Heart left ventricle (tissue), 16 donors: ENCODE measurements at regions not wholly inside any gene's neighbourhood (a gene's known extent, or its start where the extent isn't known, plus 50 kb on each side); places are given as distances from the start of the nearest gene placed in this dataset.
A peak's percentile ranks its signal among the peaks of the same experiment; 100 is the strongest.

Experiments
- ATAC-seq, 4 donors: fragments of 200-7000 bp; cut with Tn5 transposase; one replicate each; pipeline ENCODE4 v1.9.1; 2020 to 2022; ENCODE audit warnings: moderate library complexity in 4 of 4, mild to moderate bottlenecking in 3 of 4, moderate number of reproducible peaks in 1 of 4
- DNase-seq, 5 donors: peaks; one replicate each; pipeline ENCODE4 v3.0.0-alpha.2; 2020
- H3K27ac ChIP-seq, 12 donors: fragments of 200-600 bp; sonication (generic) in 4 of 12; one replicate each; pipeline versions ENCODE4 v1.5.0 to v1.8.0; 2016 to 2022; ENCODE audit warnings: mild to moderate bottlenecking in 2 of 12
- H3K27me3 ChIP-seq, 9 donors: fragments of 200-600 bp; sonication (generic) in 2 of 9; one replicate each; pipeline versions ENCODE4 v1.5.1 to v1.8.0; 2016 to 2022; ENCODE audit warnings: mild to moderate bottlenecking in 3 of 9
- H3K36me3 ChIP-seq, 9 donors: fragments of 200-600 bp; sonication (generic) in 2 of 9; one replicate each; pipeline versions ENCODE4 v1.5.0 to v1.8.0; 2018 to 2022; ENCODE audit warnings: mild to moderate bottlenecking in 2 of 9
- H3K4me1 ChIP-seq, 12 donors: fragments of 200-600 bp; sonication (generic) in 4 of 12; one replicate each; pipeline versions ENCODE4 v1.5.0 to v1.8.0; 2016 to 2022; ENCODE audit warnings: mild to moderate bottlenecking in 3 of 12
- H3K4me3 ChIP-seq, 12 donors: fragments of 200-600 bp; sonication (generic) in 4 of 12; one replicate each; pipeline versions ENCODE4 v1.5.0 to v1.8.0; 2017 to 2022; ENCODE audit warnings: mild to moderate bottlenecking in 9 of 12, moderate library complexity in 4 of 12
- H3K9me3 ChIP-seq, 12 donors: fragments of 200-600 bp; sonication (generic) in 4 of 12; one replicate each; pipeline versions ENCODE4 v1.5.0 to v1.8.0; 2016 to 2022; ENCODE audit warnings: mild to moderate bottlenecking in 1 of 12
- POLR2A ChIP-seq, 2 donors: fragments of 450-650 bp; IDR thresholded peaks; one replicate each; pipeline ENCODE4 v1.6.1; 2017; ENCODE audit warnings: antibody characterized with exemption in 2 of 2, mild to moderate bottlenecking in 2 of 2, moderate library complexity in 2 of 2
- WGBS, 4 donors: extraction: QIAGEN DNeasy Blood & Tissue Kit in 2 of 4; methylation state at CpG; one replicate each; pipeline versions ENCODE4 v1.1.5 to v1.1.7; 2013 to 2018; 5-methylcytosine and 5-hydroxymethylcytosine counted together
- intact Hi-C, 10 donors: fragments of 100-400 bp; cut with DNase I; formaldehyde crosslinking; loops; one replicate each; pipeline versions ENCODE4 v1.11.1 to v1.14.2; 2022
- TF ChIP-seq, protein P1 (sequence below), 12 donors: fragments of 200-600 bp; sonication (generic) in 4 of 12; IDR thresholded peaks; one replicate each; pipeline versions ENCODE4 v1.5.0 to v1.8.0; 2018 to 2022; ENCODE audit warnings: antibody characterized with exemption in 12 of 12, mild to moderate bottlenecking in 5 of 12
- donor health status: ischemic (EF 13 %, LVEDD 7.1; RV severe dilation, severe dysfunction).
- donor health status: healthy with polysubstance abuse.
- donor health status: DM: no; HTN: yes; CAD: no.
- donor health status: DM: no; HTN: no; CAD: no.
- donor health status: ischemic (EF 25% LVEDD 6.9; RV normal size, moderate dysfunction).
- donor health status: ischemic (EF 25% LVEDD 5.7; RV mildly dilated, moderate dysfunction).
- donor health status: healthy.
- donor health status: DM: yes; HTN: yes; CAD: no.
- donor health status: ischemic (EF 35%, LVEDD 5.7; RV mildly dilated, moderate dysfunction).
- donor health status: nonischemic (EF 11% LVEDD 7.7; RV severe dilation, severe dysfunction).
- donor health status: DM: yes; HTN: yes; CAD: no.
- donor health status: PGD.
- donor health status: ischemic (EF 29% LVEDD 5.4; RV normal size, mild dysfunction).
- donor health status: nonischemic (EF 23%, LVEDD 6.1; RV moderate dilation, normal function).

DNA sequence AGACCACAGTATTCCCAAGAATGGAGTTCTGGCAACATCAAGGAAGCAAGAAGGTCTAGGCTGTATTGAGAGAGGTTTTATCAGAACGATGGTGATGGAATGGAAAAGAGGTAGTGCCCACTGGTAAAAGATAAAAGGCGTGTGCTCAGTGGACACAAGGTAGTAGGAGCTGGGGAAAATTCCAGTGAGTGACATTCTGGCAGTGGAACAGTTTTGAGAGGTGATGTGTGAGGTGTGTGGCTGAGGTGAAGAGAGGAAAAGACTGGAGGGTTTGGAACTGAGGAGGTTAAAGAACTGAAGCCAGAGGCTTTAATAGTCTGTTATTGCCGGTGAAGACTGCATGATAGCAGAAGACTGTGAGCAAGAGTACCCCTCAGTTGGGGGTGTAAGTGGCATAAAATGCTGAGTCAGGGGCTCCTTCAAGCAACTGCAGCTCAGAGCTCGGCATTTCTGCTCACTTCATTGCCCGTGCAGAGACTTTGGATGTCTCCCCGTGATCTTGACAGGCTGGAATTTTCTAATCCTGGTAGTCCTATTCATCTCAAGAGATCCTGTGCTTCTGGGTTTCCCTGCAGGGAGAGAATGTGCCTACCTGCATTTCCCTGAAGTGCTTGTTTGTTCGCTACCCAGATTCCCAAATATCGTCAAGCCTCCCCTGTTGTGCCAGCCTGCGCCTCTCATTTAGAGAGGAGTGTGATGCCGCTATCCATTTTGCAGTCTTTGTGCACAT is 191.0 kb downstream of the SATB1 start:
- H3K36me3 ChIP-seq: no peaks in the 10 kb centered on the region
- intact Hi-C loops: no loop called here
- no peaks in the 10 kb centered on the region for H3K27me3 ChIP-seq
- H3K4me3 ChIP-seq: peak overlapping the region in 6 of 12 donors; percentile 19 to 29 (median 25)
- peaks cover 0 to 13% (median 2%) of the 10 kb centered on the region in 12 donors for H3K4me1 ChIP-seq
- no peak for TF ChIP-seq POLR2A (IDR thresholded peaks at IDR 0.05)
- TF ChIP-seq, protein P1, sequence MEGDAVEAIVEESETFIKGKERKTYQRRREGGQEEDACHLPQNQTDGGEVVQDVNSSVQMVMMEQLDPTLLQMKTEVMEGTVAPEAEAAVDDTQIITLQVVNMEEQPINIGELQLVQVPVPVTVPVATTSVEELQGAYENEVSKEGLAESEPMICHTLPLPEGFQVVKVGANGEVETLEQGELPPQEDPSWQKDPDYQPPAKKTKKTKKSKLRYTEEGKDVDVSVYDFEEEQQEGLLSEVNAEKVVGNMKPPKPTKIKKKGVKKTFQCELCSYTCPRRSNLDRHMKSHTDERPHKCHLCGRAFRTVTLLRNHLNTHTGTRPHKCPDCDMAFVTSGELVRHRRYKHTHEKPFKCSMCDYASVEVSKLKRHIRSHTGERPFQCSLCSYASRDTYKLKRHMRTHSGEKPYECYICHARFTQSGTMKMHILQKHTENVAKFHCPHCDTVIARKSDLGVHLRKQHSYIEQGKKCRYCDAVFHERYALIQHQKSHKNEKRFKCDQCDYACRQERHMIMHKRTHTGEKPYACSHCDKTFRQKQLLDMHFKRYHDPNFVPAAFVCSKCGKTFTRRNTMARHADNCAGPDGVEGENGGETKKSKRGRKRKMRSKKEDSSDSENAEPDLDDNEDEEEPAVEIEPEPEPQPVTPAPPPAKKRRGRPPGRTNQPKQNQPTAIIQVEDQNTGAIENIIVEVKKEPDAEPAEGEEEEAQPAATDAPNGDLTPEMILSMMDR (IDR thresholded peaks at IDR 0.05): no peak
- 25 to 29% (median 28%) methylated on average over 10 of the region's 10 CpGs for WGBS, 4 donors
- peak overlapping the region in 9 of 12 donors; percentile 3 to 74 (median 43) for H3K27ac ChIP-seq
- ATAC-seq (peak in 3 of 4 donors; percentile 18 to 69 (median 48)), DNase-seq (no peak)
- no peaks in the 10 kb centered on the region for H3K9me3 ChIP-seq

DNA sequence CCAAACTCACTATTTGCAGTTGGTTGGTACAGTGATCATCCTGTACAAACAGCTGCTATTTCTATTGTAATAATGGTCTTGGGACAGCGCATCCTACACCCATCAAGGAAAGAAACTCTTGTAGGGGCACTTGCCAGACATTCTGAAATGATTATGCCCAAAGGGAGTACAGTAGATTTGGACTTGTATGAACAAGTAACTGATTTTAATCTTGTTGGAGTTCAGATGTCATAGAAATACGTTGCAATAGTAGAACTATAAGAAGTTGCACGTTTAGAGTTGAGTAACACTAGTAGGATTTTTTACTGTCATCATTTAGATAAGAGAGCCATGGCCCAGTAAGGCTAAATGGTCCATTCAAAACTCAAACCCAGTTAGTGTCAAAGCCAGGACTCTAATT is 192.8 kb downstream of the SATB1 start:
- Histone ChIP-seq H3K36me3 (no peaks in the 10 kb centered on the region), H3K9me3 (no peaks in the 10 kb centered on the region), H3K4me1 (peaks cover 0 to 13% (median 2%) of the 10 kb centered on the region in 12 donors), H3K27ac (no peak overlapping the region), H3K27me3 (no peaks in the 10 kb centered on the region), H3K4me3 (no peak overlapping the region)
- 52 to 68% (median 57%) methylated on average over 3 of the region's 3 CpGs for WGBS, 4 donors
- TF ChIP-seq POLR2A (IDR thresholded peaks at IDR 0.05): no peak
- TF ChIP-seq, protein P1 (IDR thresholded peaks at IDR 0.05): no peak
- no peak for ATAC-seq
- DNase-seq: no peak
- intact Hi-C loops: no loop called here

DNA sequence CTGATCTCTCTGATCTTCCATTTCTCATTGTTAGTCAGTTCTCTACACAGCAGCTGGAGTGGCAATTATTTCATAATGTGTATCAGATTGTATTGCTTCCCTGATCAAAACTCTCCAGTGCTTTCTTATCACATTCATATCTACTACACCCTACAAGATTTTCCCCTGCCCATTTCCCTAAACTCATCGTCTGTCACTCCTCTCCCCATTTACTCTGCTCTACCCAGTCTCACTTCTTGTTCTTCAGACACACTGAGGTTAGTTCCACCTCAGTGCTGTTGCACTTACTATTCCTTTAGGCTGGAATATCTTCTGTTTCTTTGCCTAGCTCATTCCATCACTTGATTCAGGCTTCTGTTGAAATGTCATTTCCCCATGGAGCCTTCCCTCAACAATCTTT is 197.1 kb downstream of the SATB1 start:
- H3K4me3 ChIP-seq: no peak overlapping the region
- intact Hi-C loops: no loop called here
- ATAC-seq (no peak), DNase-seq (no peak)
- 60 to 71% (median 67%) methylated on average over 1 of the region's 1 CpG for WGBS, 4 donors
- no peaks in the 10 kb centered on the region for H3K27me3 ChIP-seq
- H3K4me1 ChIP-seq: no peaks in the 10 kb centered on the region
- TF ChIP-seq, protein P1 (IDR thresholded peaks at IDR 0.05): no peak
- TF ChIP-seq POLR2A (IDR thresholded peaks at IDR 0.05): no peak
- no peaks in the 10 kb centered on the region for H3K9me3 ChIP-seq
- no peak overlapping the region for H3K27ac ChIP-seq
- no peaks in the 10 kb centered on the region for H3K36me3 ChIP-seq

DNA sequence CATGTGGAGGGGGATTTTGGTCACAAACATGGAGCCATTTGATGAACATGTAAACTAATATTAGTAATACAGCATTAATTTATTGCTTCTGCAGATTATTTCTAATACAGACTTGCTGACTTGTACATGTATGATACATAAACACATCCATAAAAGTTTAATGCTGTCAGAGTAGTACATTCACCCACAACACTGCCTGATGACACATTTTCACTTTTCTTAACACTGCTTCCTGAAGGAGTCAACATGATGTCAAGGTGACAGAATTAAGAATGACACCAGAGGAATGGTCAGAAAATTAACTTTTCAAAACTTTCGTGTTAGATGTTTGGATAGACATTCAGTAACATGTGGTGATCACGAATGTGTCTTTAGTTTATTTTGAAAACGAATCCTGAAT is 199.4 kb downstream of the SATB1 start:
- ATAC-seq: no peak
- 74 to 85% (median 79%) methylated on average over 3 of the region's 3 CpGs for WGBS, 4 donors

More for the DNA sequence above, 199.4 kb downstream of the SATB1 start:
- Histone ChIP-seq H3K27me3 (no peaks in the 10 kb centered on the region), H3K4me1 (no peaks in the 10 kb centered on the region), H3K27ac (no peak overlapping the region), H3K4me3 (no peak overlapping the region), H3K36me3 (no peaks in the 10 kb centered on the region), H3K9me3 (no peaks in the 10 kb centered on the region)
- TF ChIP-seq, protein P1 (IDR thresholded peaks at IDR 0.05): no peak
- TF ChIP-seq POLR2A (IDR thresholded peaks at IDR 0.05): no peak
- no peak for DNase-seq
- intact Hi-C loops: no loop called here
